ENCODE measurements at regions not wholly inside any gene's neighbourhood (a gene's known extent, or its start where the extent isn't known, plus 50 kb on each side); places are given as distances from the start of the nearest gene placed in this dataset.

GRCh38 chr18:41162781-41163180 lies 792.3 kb upstream of the PIK3C3 start:
- TF ChIP-seq, protein P1, sequence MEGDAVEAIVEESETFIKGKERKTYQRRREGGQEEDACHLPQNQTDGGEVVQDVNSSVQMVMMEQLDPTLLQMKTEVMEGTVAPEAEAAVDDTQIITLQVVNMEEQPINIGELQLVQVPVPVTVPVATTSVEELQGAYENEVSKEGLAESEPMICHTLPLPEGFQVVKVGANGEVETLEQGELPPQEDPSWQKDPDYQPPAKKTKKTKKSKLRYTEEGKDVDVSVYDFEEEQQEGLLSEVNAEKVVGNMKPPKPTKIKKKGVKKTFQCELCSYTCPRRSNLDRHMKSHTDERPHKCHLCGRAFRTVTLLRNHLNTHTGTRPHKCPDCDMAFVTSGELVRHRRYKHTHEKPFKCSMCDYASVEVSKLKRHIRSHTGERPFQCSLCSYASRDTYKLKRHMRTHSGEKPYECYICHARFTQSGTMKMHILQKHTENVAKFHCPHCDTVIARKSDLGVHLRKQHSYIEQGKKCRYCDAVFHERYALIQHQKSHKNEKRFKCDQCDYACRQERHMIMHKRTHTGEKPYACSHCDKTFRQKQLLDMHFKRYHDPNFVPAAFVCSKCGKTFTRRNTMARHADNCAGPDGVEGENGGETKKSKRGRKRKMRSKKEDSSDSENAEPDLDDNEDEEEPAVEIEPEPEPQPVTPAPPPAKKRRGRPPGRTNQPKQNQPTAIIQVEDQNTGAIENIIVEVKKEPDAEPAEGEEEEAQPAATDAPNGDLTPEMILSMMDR (IDR thresholded peaks at IDR 0.05; ENCODE audit: control extremely low read depth in 1 of 3, insufficient read depth in 1 of 3, low read depth in 1 of 3, low read length in 3 of 3), result no peak
- TF ChIP-seq HDAC6 (IDR thresholded peaks at IDR 0.05; ENCODE audit: low read depth, low read length), result no peak
- TF ChIP-seq RAD21 (IDR thresholded peaks at IDR 0.05 in 1 of 2, conservative IDR thresholded peaks at IDR 0.05 in 1 of 2; ENCODE audit: low read depth in 2 of 2, low read length in 2 of 2), result no peak
- TF ChIP-seq EP300 (IDR thresholded peaks at IDR 0.05; ENCODE audit: borderline replicate concordance in 1 of 2, low read depth in 2 of 2, low read length in 2 of 2), result no peak

All from H1 (cell line).